HG03442 (cell line): ENCODE measurements at regions not wholly inside any gene's neighbourhood (a gene's known extent, or its start where the extent isn't known, plus 50 kb on each side); places are given as distances from the start of the nearest gene placed in this dataset.
A peak's percentile ranks its signal among the peaks of the same experiment; 100 is the strongest.

ENCODE experiments used
- ATAC-seq: cut with Tn5 transposase; IDR thresholded peaks from one replicate; pipeline ENCODE4 v1.9.1; 2021; ENCODE audit warnings: mild to moderate bottlenecking, moderate library complexity; ENCODE audit not compliant: unreplicated experiment

GRCh38 chr11:95450547-95451123 lies 219.6 kb upstream of the SESN3 start:
- ATAC-seq = no peak

GRCh38 chr11:95445746-95446333 lies 214.8 kb upstream of the SESN3 start:
- ATAC-seq = no peak

- ATAC-seq = no peak
Observed at GRCh38 chr11:95444309-95445241, 213.6 kb upstream of the SESN3 start.

GRCh38 chr11:95443386-95443785 lies 212.4 kb upstream of the SESN3 start:
- ATAC-seq = peak; percentile 81

GRCh38 chr11:95442531-95443050 lies 211.6 kb upstream of the SESN3 start:
- no peak for ATAC-seq

- ATAC-seq = no peak
Observed at GRCh38 chr11:95435628-95436353, 204.8 kb upstream of the SESN3 start.

- ATAC-seq = no peak
Observed at GRCh38 chr11:95435192-95435591, 204.2 kb upstream of the SESN3 start.

GRCh38 chr11:95434489-95435057 lies 203.6 kb upstream of the SESN3 start:
- ATAC-seq = no peak

GRCh38 chr11:95434009-95434408 lies 203.0 kb upstream of the SESN3 start:
- no peak for ATAC-seq

GRCh38 chr11:95432714-95433503 lies 201.9 kb upstream of the SESN3 start:
- no peak for ATAC-seq

- ATAC-seq = no peak
Observed at GRCh38 chr11:95429376-95429907, 198.4 kb upstream of the SESN3 start.

GRCh38 chr11:95426823-95427462 lies 195.9 kb upstream of the SESN3 start:
- no peak for ATAC-seq

GRCh38 chr11:95419915-95420314 lies 188.9 kb upstream of the SESN3 start:
- no peak for ATAC-seq

GRCh38 chr11:95418916-95419315 lies 187.9 kb upstream of the SESN3 start:
- no peak for ATAC-seq

- ATAC-seq = no peak
Observed at GRCh38 chr11:95417832-95418231, 186.8 kb upstream of the SESN3 start.

GRCh38 chr11:95415837-95416304 lies 184.9 kb upstream of the SESN3 start:
- ATAC-seq = no peak

GRCh38 chr11:95414217-95414616 lies 183.2 kb upstream of the SESN3 start:
- ATAC-seq = no peak

GRCh38 chr11:95413761-95414160 lies 182.8 kb upstream of the SESN3 start:
- ATAC-seq = no peak

- ATAC-seq = no peak
Observed at GRCh38 chr11:95413021-95413420, 182.0 kb upstream of the SESN3 start.
